ENCODE measurements at regions not wholly inside any gene's neighbourhood (a gene's known extent, or its start where the extent isn't known, plus 50 kb on each side); places are given as distances from the start of the nearest gene placed in this dataset.

GRCh38 chr13:79679334-79679733 lies 198.4 kb downstream of the NDFIP2 start:
- TF ChIP-seq, protein P1, sequence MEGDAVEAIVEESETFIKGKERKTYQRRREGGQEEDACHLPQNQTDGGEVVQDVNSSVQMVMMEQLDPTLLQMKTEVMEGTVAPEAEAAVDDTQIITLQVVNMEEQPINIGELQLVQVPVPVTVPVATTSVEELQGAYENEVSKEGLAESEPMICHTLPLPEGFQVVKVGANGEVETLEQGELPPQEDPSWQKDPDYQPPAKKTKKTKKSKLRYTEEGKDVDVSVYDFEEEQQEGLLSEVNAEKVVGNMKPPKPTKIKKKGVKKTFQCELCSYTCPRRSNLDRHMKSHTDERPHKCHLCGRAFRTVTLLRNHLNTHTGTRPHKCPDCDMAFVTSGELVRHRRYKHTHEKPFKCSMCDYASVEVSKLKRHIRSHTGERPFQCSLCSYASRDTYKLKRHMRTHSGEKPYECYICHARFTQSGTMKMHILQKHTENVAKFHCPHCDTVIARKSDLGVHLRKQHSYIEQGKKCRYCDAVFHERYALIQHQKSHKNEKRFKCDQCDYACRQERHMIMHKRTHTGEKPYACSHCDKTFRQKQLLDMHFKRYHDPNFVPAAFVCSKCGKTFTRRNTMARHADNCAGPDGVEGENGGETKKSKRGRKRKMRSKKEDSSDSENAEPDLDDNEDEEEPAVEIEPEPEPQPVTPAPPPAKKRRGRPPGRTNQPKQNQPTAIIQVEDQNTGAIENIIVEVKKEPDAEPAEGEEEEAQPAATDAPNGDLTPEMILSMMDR (conservative IDR thresholded peaks at IDR 0.05; ENCODE audit: low read depth, low read length): peak; percentile 83
- H3K4me1 ChIP-seq (ENCODE audit: low read depth, poor library complexity, severe bottlenecking): no peaks in the 10 kb centered on the region

GRCh38 chr13:79678100-79678499 lies 197.1 kb downstream of the NDFIP2 start:
- Histone ChIP-seq H3K4me2 (no peak overlapping the region), H3K4me3 (IDR thresholded peaks at IDR 0.05; ENCODE audit: insufficient read depth, low read depth, low read length) (no peak overlapping the region), H3K4me1 (ENCODE audit: low read depth, poor library complexity, severe bottlenecking) (no peaks in the 10 kb centered on the region), H3K27ac (no peak overlapping the region), H2AFZ (ENCODE audit: low read depth) (no peak overlapping the region), H3K9ac (no peak overlapping the region), H3K79me2 (ENCODE audit: insufficient read depth, low read depth) (no peaks in the 10 kb centered on the region), H4K20me1 (ENCODE audit: insufficient read depth) (no peaks in the 10 kb centered on the region), H3K36me3 (ENCODE audit: insufficient read depth) (no peaks in the 10 kb centered on the region), H3K27me3 (ENCODE audit: insufficient read depth, low read depth) (no peaks in the 10 kb centered on the region)
- TF ChIP-seq, protein P1 (conservative IDR thresholded peaks at IDR 0.05; ENCODE audit: low read depth, low read length): no peak

More at GRCh38 chr13:79679334-79679733, 198.4 kb downstream of the NDFIP2 start:
- H3K27me3 ChIP-seq (ENCODE audit: insufficient read depth, low read depth): no peaks in the 10 kb centered on the region
- no peaks in the 10 kb centered on the region for H3K36me3 ChIP-seq (ENCODE audit: insufficient read depth)
- H3K79me2 ChIP-seq (ENCODE audit: insufficient read depth, low read depth): no peaks in the 10 kb centered on the region
- H3K4me3 ChIP-seq (IDR thresholded peaks at IDR 0.05; ENCODE audit: insufficient read depth, low read depth, low read length): no peak overlapping the region
- no peak overlapping the region for H3K4me2 ChIP-seq
- no peak overlapping the region for H3K27ac ChIP-seq
- H3K9ac ChIP-seq: no peak overlapping the region
- no peaks in the 10 kb centered on the region for H4K20me1 ChIP-seq (ENCODE audit: insufficient read depth)
- no peak overlapping the region for H2AFZ ChIP-seq (ENCODE audit: low read depth)

GRCh38 chr13:79675931-79676660 lies 195.1 kb downstream of the NDFIP2 start:
- H3K4me1 ChIP-seq (ENCODE audit: low read depth, poor library complexity, severe bottlenecking): no peaks in the 10 kb centered on the region
- no peaks in the 10 kb centered on the region for H3K79me2 ChIP-seq (ENCODE audit: insufficient read depth, low read depth)
- no peak overlapping the region for H3K4me2 ChIP-seq
- TF ChIP-seq, protein P1 (conservative IDR thresholded peaks at IDR 0.05; ENCODE audit: low read depth, low read length): no peak
- H3K36me3 ChIP-seq (ENCODE audit: insufficient read depth): no peaks in the 10 kb centered on the region
- no peaks in the 10 kb centered on the region for H4K20me1 ChIP-seq (ENCODE audit: insufficient read depth)
- no peaks in the 10 kb centered on the region for H3K27me3 ChIP-seq (ENCODE audit: insufficient read depth, low read depth)
- H3K9ac ChIP-seq: no peak overlapping the region
- H2AFZ ChIP-seq (ENCODE audit: low read depth): no peak overlapping the region
- no peak overlapping the region for H3K27ac ChIP-seq
- no peak overlapping the region for H3K4me3 ChIP-seq (IDR thresholded peaks at IDR 0.05; ENCODE audit: insufficient read depth, low read depth, low read length)

DNA sequence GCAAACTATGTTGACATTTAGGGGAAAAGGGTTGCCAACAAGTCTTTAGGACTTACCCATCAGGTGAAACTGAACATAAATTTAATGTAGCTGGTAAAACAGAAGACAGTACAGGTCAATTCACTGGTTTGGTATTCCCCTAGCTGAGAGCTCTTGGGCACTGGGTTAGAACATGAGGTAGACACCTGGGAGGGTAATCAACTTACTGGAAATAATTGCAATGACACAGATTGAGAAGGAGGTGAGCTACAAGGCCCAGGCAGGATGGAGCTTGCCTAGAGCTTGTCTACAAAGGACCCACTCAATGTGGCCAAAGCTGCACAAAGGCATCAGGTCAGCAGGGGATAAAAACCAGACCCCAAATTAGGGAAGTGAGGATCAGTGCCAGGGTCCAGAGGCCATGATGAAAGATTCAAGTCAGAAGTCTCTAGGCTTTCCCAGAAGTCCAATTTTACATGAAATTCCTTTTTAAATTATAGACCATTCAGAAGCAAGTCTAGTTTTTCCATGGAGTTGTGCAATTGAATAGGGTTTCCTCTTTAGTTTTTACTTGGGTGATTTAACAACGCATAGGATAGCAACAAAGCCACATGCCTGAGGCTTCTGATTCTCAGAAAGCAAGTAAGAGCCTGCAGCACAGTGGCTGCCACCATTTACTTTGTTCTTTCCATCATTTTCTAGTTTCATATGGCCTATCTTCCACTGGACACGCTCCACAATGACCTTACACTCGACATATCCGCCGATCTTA lies 194.0 kb downstream of the NDFIP2 start:
- Histone ChIP-seq H4K20me1 (ENCODE audit: insufficient read depth) (no peaks in the 10 kb centered on the region), H3K36me3 (ENCODE audit: insufficient read depth) (no peaks in the 10 kb centered on the region), H3K4me2 (no peak overlapping the region), H3K27me3 (ENCODE audit: insufficient read depth, low read depth) (no peaks in the 10 kb centered on the region), H3K4me1 (ENCODE audit: low read depth, poor library complexity, severe bottlenecking) (no peaks in the 10 kb centered on the region), H3K79me2 (ENCODE audit: insufficient read depth, low read depth) (no peaks in the 10 kb centered on the region), H2AFZ (ENCODE audit: low read depth) (no peak overlapping the region), H3K27ac (no peak overlapping the region), H3K4me3 (IDR thresholded peaks at IDR 0.05; ENCODE audit: insufficient read depth, low read depth, low read length) (no peak overlapping the region), H3K9ac (no peak overlapping the region)
- TF ChIP-seq, protein P1 (conservative IDR thresholded peaks at IDR 0.05; ENCODE audit: low read depth, low read length): no peak
